ENCODE measurements at regions not wholly inside any gene's neighbourhood (a gene's known extent, or its start where the extent isn't known, plus 50 kb on each side); places are given as distances from the start of the nearest gene placed in this dataset.
"Not testable (repeated sequence)": the region's sequence is repeated elsewhere in the genome, so short reads cannot be mapped to it uniquely, and the experiment has no call there.

GRCh38 chr12:96120359-96121100, 73.6 kb upstream of the ELK3 start:
- no peak overlapping the region for H3K4me3 ChIP-seq (ENCODE audit: low read depth, low read length)
- DNase-seq (ENCODE audit: low read depth): no peak
- CTCF ChIA-PET: interaction anchor here (0.6 to 1.4 kb wide), 3 partner anchors 11 to 94 kb away, joined by 3 to 5 read pairs (median 3); no protein-coding TSS in a partner anchor
- no peak for TF ChIP-seq CTCF (IDR thresholded peaks at IDR 0.05; ENCODE audit: insufficient read depth, low read depth, low read length)
- no peaks in the 10 kb centered on the region for H3K36me3 ChIP-seq (ENCODE audit: control insufficient read depth, insufficient read depth, low read length)
- POLR2A ChIA-PET: no interaction called here
- no peaks in the 10 kb centered on the region for H3K27me3 ChIP-seq (ENCODE audit: control insufficient read depth, insufficient read depth, low read length)

GRCh38 chr12:96121271-96121711, 72.9 kb upstream of the ELK3 start:
- CTCF ChIA-PET: interaction anchor here (0.6 to 1.4 kb wide), 2 partner anchors 12 to 22 kb away, joined by 3 read pairs; no protein-coding TSS in a partner anchor
- H3K36me3 ChIP-seq (ENCODE audit: control insufficient read depth, insufficient read depth, low read length): no peaks in the 10 kb centered on the region
- no peak for TF ChIP-seq CTCF (IDR thresholded peaks at IDR 0.05; ENCODE audit: insufficient read depth, low read depth, low read length)
- POLR2A ChIA-PET: no interaction called here
- no peak for DNase-seq (ENCODE audit: low read depth)
- H3K27me3 ChIP-seq (ENCODE audit: control insufficient read depth, insufficient read depth, low read length): no peaks in the 10 kb centered on the region
- H3K4me3 ChIP-seq (ENCODE audit: low read depth, low read length): no peak overlapping the region

- POLR2A ChIA-PET; H3K27me3 ChIP-seq (ENCODE audit: control insufficient read depth, insufficient read depth, low read length); H3K4me3 ChIP-seq (ENCODE audit: low read depth, low read length); H3K36me3 ChIP-seq (ENCODE audit: control insufficient read depth, insufficient read depth, low read length); DNase-seq (ENCODE audit: low read depth): not testable (repeated sequence)
- CTCF ChIA-PET: interaction anchor here (0.7 kb wide), 1 partner anchor 27 kb away, joined by 3 read pairs; no protein-coding TSS in a partner anchor
Observed at GRCh38 chr12:96128292-96128691, 65.9 kb upstream of the ELK3 start.

- ChIA-PET POLR2A (no interaction called here), CTCF (interaction anchor here (1.0 kb wide), 1 partner anchor 20 kb away, joined by 3 read pairs; no protein-coding TSS in a partner anchor)
- H3K4me3 ChIP-seq (ENCODE audit: low read depth, low read length): no peak overlapping the region
- TF ChIP-seq CTCF (IDR thresholded peaks at IDR 0.05; ENCODE audit: insufficient read depth, low read depth, low read length): no peak
- H3K27me3 ChIP-seq (ENCODE audit: control insufficient read depth, insufficient read depth, low read length): peaks cover 4% of the 10 kb centered on the region
- H3K36me3 ChIP-seq (ENCODE audit: control insufficient read depth, insufficient read depth, low read length): no peaks in the 10 kb centered on the region
- DNase-seq (ENCODE audit: low read depth): no peak
Observed at GRCh38 chr12:96130396-96131059, 63.6 kb upstream of the ELK3 start.

- POLR2A ChIA-PET: no interaction called here
- DNase-seq (ENCODE audit: low read depth): no peak
- Histone ChIP-seq H3K36me3 (ENCODE audit: control insufficient read depth, insufficient read depth, low read length) (no peaks in the 10 kb centered on the region), H3K27me3 (ENCODE audit: control insufficient read depth, insufficient read depth, low read length) (peaks cover 4% of the 10 kb centered on the region), H3K4me3 (ENCODE audit: low read depth, low read length) (no peak overlapping the region)
- CTCF ChIA-PET: no interaction called here
- no peak for TF ChIP-seq CTCF (IDR thresholded peaks at IDR 0.05; ENCODE audit: insufficient read depth, low read depth, low read length)
Observed at GRCh38 chr12:96131230-96131788, 62.9 kb upstream of the ELK3 start.
